Stomach (tissue), 4 donors: ENCODE measurements at regions not wholly inside any gene's neighbourhood (a gene's known extent, or its start where the extent isn't known, plus 50 kb on each side); places are given as distances from the start of the nearest gene placed in this dataset.

Experiments
- CTCF ChIP-seq, 7 experiments: fragments of 450-650 bp in 4 of 7; fragments of 200-600 bp in 3 of 7; sonication (generic) in 3 of 7; IDR thresholded peaks; one replicate each; pipeline ENCODE4 v1.5.1; 2016 to 2019; ENCODE audit warnings: antibody characterized with exemption in 7 of 7, control low read depth in 2 of 7, mild to moderate bottlenecking in 1 of 7
- POLR2A ChIP-seq, 4 donors: fragments of 450-650 bp; IDR thresholded peaks; one replicate each; pipeline ENCODE4 v1.6.1; 2016; ENCODE audit warnings: antibody characterized with exemption in 4 of 4, control low read depth in 2 of 4, mild to moderate bottlenecking in 1 of 4, moderate library complexity in 1 of 4
- POLR2AphosphoS5 ChIP-seq, 3 donors: sonication (generic); formaldehyde crosslinking; IDR thresholded peaks; one replicate each; pipeline ENCODE4 v1.6.1; 2016; ENCODE audit warnings: antibody characterized with exemption in 3 of 3

- TF ChIP-seq POLR2A (IDR thresholded peaks at IDR 0.05) (no peak), CTCF (IDR thresholded peaks at IDR 0.05) (no peak), POLR2AphosphoS5 (IDR thresholded peaks at IDR 0.05) (no peak)
These were observed 2169.2 kb downstream of the MRPL39 start for GRCh38 chr21:23438081-23438480.
